ENCODE measurements at regions not wholly inside any gene's neighbourhood (a gene's known extent, or its start where the extent isn't known, plus 50 kb on each side); places are given as distances from the start of the nearest gene placed in this dataset.

DNA sequence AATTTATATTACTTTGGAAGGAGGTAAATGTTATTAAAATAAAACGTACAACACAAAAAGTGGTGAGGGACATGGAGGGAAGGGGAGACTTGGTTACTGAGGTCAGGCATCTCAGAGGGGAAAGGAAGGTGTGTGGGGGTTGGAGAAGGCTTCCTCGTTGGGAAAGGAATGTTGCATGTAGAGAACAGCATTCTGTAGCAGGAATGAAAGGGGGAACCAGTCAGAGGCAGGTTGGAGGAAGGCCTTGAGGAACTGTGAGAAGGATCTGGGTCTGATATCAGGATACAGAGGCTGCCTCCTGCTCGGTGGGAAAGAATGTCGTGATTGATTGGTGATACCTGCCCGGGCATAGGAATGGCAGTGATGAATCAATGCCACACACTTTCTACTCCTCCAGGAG is 103.3 kb upstream of the ZFHX3 start:
- peaks cover 8 to 9% of the 10 kb centered on the region in 2 experiments for H3K4me1 ChIP-seq (ENCODE audit: control insufficient read depth in 1 of 2, insufficient read depth in 1 of 2, low read depth in 1 of 2, low read length in 1 of 2)
- no peak overlapping the region for H3K27ac ChIP-seq
- no peaks in the 10 kb centered on the region for H3K36me3 ChIP-seq
- TF ChIP-seq, protein P1, sequence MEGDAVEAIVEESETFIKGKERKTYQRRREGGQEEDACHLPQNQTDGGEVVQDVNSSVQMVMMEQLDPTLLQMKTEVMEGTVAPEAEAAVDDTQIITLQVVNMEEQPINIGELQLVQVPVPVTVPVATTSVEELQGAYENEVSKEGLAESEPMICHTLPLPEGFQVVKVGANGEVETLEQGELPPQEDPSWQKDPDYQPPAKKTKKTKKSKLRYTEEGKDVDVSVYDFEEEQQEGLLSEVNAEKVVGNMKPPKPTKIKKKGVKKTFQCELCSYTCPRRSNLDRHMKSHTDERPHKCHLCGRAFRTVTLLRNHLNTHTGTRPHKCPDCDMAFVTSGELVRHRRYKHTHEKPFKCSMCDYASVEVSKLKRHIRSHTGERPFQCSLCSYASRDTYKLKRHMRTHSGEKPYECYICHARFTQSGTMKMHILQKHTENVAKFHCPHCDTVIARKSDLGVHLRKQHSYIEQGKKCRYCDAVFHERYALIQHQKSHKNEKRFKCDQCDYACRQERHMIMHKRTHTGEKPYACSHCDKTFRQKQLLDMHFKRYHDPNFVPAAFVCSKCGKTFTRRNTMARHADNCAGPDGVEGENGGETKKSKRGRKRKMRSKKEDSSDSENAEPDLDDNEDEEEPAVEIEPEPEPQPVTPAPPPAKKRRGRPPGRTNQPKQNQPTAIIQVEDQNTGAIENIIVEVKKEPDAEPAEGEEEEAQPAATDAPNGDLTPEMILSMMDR (IDR thresholded peaks at IDR 0.05): no peak
- H3K27me3 ChIP-seq: peaks cover 44% of the 10 kb centered on the region
- no peak overlapping the region for H3K4me3 ChIP-seq (ENCODE audit: low read depth in 1 of 2, low read length in 1 of 2)
- no peaks in the 10 kb centered on the region for H3K9me3 ChIP-seq

DNA sequence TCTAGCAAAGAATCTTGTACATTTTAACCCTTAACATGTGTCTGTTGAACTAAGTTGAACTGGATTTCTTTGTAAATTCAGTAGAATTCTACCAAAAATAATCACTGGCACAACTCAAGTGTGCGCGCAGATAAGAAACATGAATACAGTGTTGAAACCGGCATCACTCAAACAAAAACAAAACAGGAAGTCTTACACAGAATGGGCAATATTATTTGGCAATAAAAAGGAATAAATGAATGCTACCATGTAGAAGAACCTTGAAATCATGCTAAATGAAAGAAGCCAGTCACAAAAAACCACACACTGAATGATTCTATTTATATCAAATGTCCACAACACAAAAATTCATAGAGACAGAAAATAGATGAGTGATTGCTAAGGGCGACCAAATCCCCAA is 102.9 kb upstream of the ZFHX3 start:
- Histone ChIP-seq H3K27me3 (peaks cover 44% of the 10 kb centered on the region), H3K4me1 (ENCODE audit: control insufficient read depth in 1 of 2, insufficient read depth in 1 of 2, low read depth in 1 of 2, low read length in 1 of 2) (peaks cover 8 to 9% of the 10 kb centered on the region in 2 experiments), H3K36me3 (no peaks in the 10 kb centered on the region), H3K9me3 (no peaks in the 10 kb centered on the region), H3K4me3 (ENCODE audit: low read depth in 1 of 2, low read length in 1 of 2) (no peak overlapping the region), H3K27ac (no peak overlapping the region)
- TF ChIP-seq, protein P1 (IDR thresholded peaks at IDR 0.05): no peak

GRCh38 chr16:73149334-73149733 is 101.4 kb upstream of the ZFHX3 start:
- Histone ChIP-seq H3K36me3 (no peaks in the 10 kb centered on the region), H3K4me3 (ENCODE audit: low read depth in 1 of 2, low read length in 1 of 2) (no peak overlapping the region), H3K4me1 (ENCODE audit: control insufficient read depth in 1 of 2, insufficient read depth in 1 of 2, low read depth in 1 of 2, low read length in 1 of 2) (peaks cover 6 to 7% of the 10 kb centered on the region in 2 experiments), H3K27me3 (peaks cover 44% of the 10 kb centered on the region), H3K9me3 (no peaks in the 10 kb centered on the region), H3K27ac (no peak overlapping the region)
- TF ChIP-seq, protein P1 (IDR thresholded peaks at IDR 0.05): no peak

GRCh38 chr16:73147958-73148357 is 100.0 kb upstream of the ZFHX3 start:
- H3K9me3 ChIP-seq: no peaks in the 10 kb centered on the region
- no peak overlapping the region for H3K4me3 ChIP-seq (ENCODE audit: low read depth in 1 of 2, low read length in 1 of 2)
- no peaks in the 10 kb centered on the region for H3K36me3 ChIP-seq
- H3K27me3 ChIP-seq: peaks cover 38% of the 10 kb centered on the region
- TF ChIP-seq, protein P1 (IDR thresholded peaks at IDR 0.05): no peak
- H3K27ac ChIP-seq: no peak overlapping the region
- H3K4me1 ChIP-seq (ENCODE audit: control insufficient read depth in 1 of 2, insufficient read depth in 1 of 2, low read depth in 1 of 2, low read length in 1 of 2): no peaks in the 10 kb centered on the region

GRCh38 chr16:73145166-73145880 is 97.4 kb upstream of the ZFHX3 start:
- peaks cover 12% of the 10 kb centered on the region for H3K27me3 ChIP-seq
- H3K36me3 ChIP-seq: no peaks in the 10 kb centered on the region
- TF ChIP-seq, protein P1 (IDR thresholded peaks at IDR 0.05): no peak
- no peaks in the 10 kb centered on the region for H3K9me3 ChIP-seq
- H3K27ac ChIP-seq: no peak overlapping the region
- H3K4me3 ChIP-seq (ENCODE audit: low read depth in 1 of 2, low read length in 1 of 2): no peak overlapping the region
- H3K4me1 ChIP-seq (ENCODE audit: control insufficient read depth in 1 of 2, insufficient read depth in 1 of 2, low read depth in 1 of 2, low read length in 1 of 2): no peaks in the 10 kb centered on the region

Measured in neutrophil (primary cell).